Vagina (tissue), 2 donors: ENCODE measurements at regions not wholly inside any gene's neighbourhood (a gene's known extent, or its start where the extent isn't known, plus 50 kb on each side); places are given as distances from the start of the nearest gene placed in this dataset.

ENCODE experiments used
- POLR2AphosphoS5 ChIP-seq, 2 donors: sonication (generic); formaldehyde crosslinking; IDR thresholded peaks; one replicate each; pipeline ENCODE4 v1.9.0; 2017; ENCODE audit warnings: antibody characterized with exemption in 2 of 2, mild to moderate bottlenecking in 2 of 2, low read depth in 1 of 2; ENCODE audit not compliant: insufficient read depth in 1 of 2
- TF ChIP-seq, protein P1 (sequence below), 3 experiments: fragments of 450-650 bp in 2 of 3; fragments of 200-600 bp in 1 of 3; sonication (generic) in 1 of 3; IDR thresholded peaks; one replicate each; pipeline ENCODE4 v1.5.1; 2017 to 2019; ENCODE audit warnings: antibody characterized with exemption in 3 of 3, mild to moderate bottlenecking in 2 of 3, moderate library complexity in 2 of 3

DNA sequence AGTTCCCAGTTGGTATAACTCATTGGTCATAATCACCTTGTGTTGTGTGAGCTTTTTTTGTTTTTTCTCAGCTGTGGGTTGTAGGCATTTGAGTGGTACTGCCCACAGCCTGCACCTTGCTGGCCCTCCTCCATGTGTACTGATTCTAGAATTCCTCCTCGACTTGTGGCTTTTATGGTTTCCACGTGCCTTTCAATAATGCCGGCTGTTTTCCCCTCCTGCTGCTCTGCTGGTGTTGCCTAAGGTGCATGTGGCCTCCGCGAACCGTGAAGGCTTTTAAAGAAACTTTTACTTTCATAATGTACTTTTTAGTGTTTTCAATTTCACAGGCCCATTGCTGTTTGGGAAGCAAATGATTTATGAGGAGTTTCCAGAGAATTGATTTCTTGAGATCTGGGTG, 518.0 kb downstream of the REEP3 start:
- TF ChIP-seq, protein P1, sequence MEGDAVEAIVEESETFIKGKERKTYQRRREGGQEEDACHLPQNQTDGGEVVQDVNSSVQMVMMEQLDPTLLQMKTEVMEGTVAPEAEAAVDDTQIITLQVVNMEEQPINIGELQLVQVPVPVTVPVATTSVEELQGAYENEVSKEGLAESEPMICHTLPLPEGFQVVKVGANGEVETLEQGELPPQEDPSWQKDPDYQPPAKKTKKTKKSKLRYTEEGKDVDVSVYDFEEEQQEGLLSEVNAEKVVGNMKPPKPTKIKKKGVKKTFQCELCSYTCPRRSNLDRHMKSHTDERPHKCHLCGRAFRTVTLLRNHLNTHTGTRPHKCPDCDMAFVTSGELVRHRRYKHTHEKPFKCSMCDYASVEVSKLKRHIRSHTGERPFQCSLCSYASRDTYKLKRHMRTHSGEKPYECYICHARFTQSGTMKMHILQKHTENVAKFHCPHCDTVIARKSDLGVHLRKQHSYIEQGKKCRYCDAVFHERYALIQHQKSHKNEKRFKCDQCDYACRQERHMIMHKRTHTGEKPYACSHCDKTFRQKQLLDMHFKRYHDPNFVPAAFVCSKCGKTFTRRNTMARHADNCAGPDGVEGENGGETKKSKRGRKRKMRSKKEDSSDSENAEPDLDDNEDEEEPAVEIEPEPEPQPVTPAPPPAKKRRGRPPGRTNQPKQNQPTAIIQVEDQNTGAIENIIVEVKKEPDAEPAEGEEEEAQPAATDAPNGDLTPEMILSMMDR (IDR thresholded peaks at IDR 0.05) = no peak
- no peak for TF ChIP-seq POLR2AphosphoS5 (IDR thresholded peaks at IDR 0.05; ENCODE audit: insufficient read depth in 1 of 2, low read depth in 1 of 2)
